Adipocyte (in vitro differentiated cells): ENCODE measurements at regions not wholly inside any gene's neighbourhood (a gene's known extent, or its start where the extent isn't known, plus 50 kb on each side); places are given as distances from the start of the nearest gene placed in this dataset.

ENCODE experiments used
- DNase-seq: peaks from one replicate; pipeline ENCODE4 v3.0.0-alpha.2; 2015; ENCODE audit warnings: low read depth
- H3K27me3 ChIP-seq: replicated peaks from 2 replicates; pipeline ENCODE4 v1.7.0; 2013; ENCODE audit warnings: mild to moderate bottlenecking, low read length, moderate library complexity; ENCODE audit not compliant: control insufficient read depth, insufficient read depth
- H3K36me3 ChIP-seq: 2 replicates; pipeline ENCODE4 v1.7.0; 2013; ENCODE audit warnings: low read length, mild to moderate bottlenecking, moderate library complexity; ENCODE audit not compliant: control insufficient read depth, insufficient read depth, severe bottlenecking
- H3K4me1 ChIP-seq: 2 replicates; pipeline ENCODE4 v1.7.0; 2013; ENCODE audit warnings: mild to moderate bottlenecking, low read length, moderate library complexity; ENCODE audit not compliant: control insufficient read depth, insufficient read depth
- H3K4me3 ChIP-seq: 2 replicates; pipeline ENCODE4 v1.7.0; 2013; ENCODE audit warnings: mild to moderate bottlenecking, low read length, moderate library complexity
- H3K9ac ChIP-seq: 2 replicates; pipeline ENCODE4 v1.7.0; 2013; ENCODE audit warnings: mild to moderate bottlenecking, low read length, moderate library complexity
- H3K9me3 ChIP-seq: 2 replicates; pipeline ENCODE4 v1.7.0; 2013; ENCODE audit warnings: mild to moderate bottlenecking, low read length, moderate library complexity; ENCODE audit not compliant: control insufficient read depth

- Histone ChIP-seq H3K9ac (no peak overlapping the region), H3K27me3 (peaks cover 33% of the 10 kb centered on the region), H3K4me1 (peaks cover 46% of the 10 kb centered on the region), H3K36me3 (no peaks in the 10 kb centered on the region), H3K9me3 (no peaks in the 10 kb centered on the region), H3K4me3 (no peak overlapping the region)
- DNase-seq = no peak
Measured at GRCh38 chr21:38986806-38987632, 181.3 kb downstream of the ETS2 start.

GRCh38 chr21:38986406-38986805 is 180.7 kb downstream of the ETS2 start:
- H3K4me1 ChIP-seq = peaks cover 46% of the 10 kb centered on the region
- H3K9ac ChIP-seq = no peak overlapping the region
- no peak overlapping the region for H3K4me3 ChIP-seq
- H3K9me3 ChIP-seq = no peaks in the 10 kb centered on the region
- H3K27me3 ChIP-seq = peaks cover 38% of the 10 kb centered on the region
- no peak for DNase-seq
- H3K36me3 ChIP-seq = no peaks in the 10 kb centered on the region

GRCh38 chr21:38985568-38986378 is 180.0 kb downstream of the ETS2 start:
- Histone ChIP-seq H3K4me1 (peaks cover 46% of the 10 kb centered on the region), H3K9ac (peak overlapping the region; percentile 19), H3K9me3 (no peaks in the 10 kb centered on the region), H3K4me3 (peak overlapping the region; percentile 55), H3K27me3 (peaks cover 44% of the 10 kb centered on the region), H3K36me3 (no peaks in the 10 kb centered on the region)
- peak; percentile 98 for DNase-seq

GRCh38 chr21:38984982-38985567 is 179.3 kb downstream of the ETS2 start:
- peaks cover 45% of the 10 kb centered on the region for H3K27me3 ChIP-seq
- H3K36me3 ChIP-seq = no peaks in the 10 kb centered on the region
- H3K4me3 ChIP-seq = peak overlapping the region; percentile 31
- no peak overlapping the region for H3K9ac ChIP-seq
- H3K9me3 ChIP-seq = no peaks in the 10 kb centered on the region
- H3K4me1 ChIP-seq = peaks cover 46% of the 10 kb centered on the region
- peak; percentile 89 for DNase-seq

GRCh38 chr21:38984568-38984967 is 178.8 kb downstream of the ETS2 start:
- DNase-seq = peak; percentile 53
- Histone ChIP-seq H3K9ac (no peak overlapping the region), H3K4me1 (peaks cover 46% of the 10 kb centered on the region), H3K4me3 (peak overlapping the region; percentile 31), H3K36me3 (no peaks in the 10 kb centered on the region), H3K9me3 (no peaks in the 10 kb centered on the region), H3K27me3 (peaks cover 44% of the 10 kb centered on the region)

- peaks cover 34% of the 10 kb centered on the region for H3K27me3 ChIP-seq
- H3K9me3 ChIP-seq = no peaks in the 10 kb centered on the region
- no peak for DNase-seq
- no peak overlapping the region for H3K4me3 ChIP-seq
- H3K36me3 ChIP-seq = no peaks in the 10 kb centered on the region
- H3K9ac ChIP-seq = no peak overlapping the region
- peaks cover 49% of the 10 kb centered on the region for H3K4me1 ChIP-seq
Measured at GRCh38 chr21:38983560-38983959, 177.8 kb downstream of the ETS2 start.

- no peak for DNase-seq
- H3K27me3 ChIP-seq = peaks cover 38% of the 10 kb centered on the region
- no peaks in the 10 kb centered on the region for H3K36me3 ChIP-seq
- no peak overlapping the region for H3K4me3 ChIP-seq
- no peaks in the 10 kb centered on the region for H3K9me3 ChIP-seq
- peaks cover 42% of the 10 kb centered on the region for H3K4me1 ChIP-seq
- H3K9ac ChIP-seq = no peak overlapping the region
Measured at GRCh38 chr21:38982804-38983203, 177.1 kb downstream of the ETS2 start.

GRCh38 chr21:38982096-38982495 is 176.4 kb downstream of the ETS2 start:
- Histone ChIP-seq H3K9me3 (no peaks in the 10 kb centered on the region), H3K4me3 (no peak overlapping the region), H3K9ac (no peak overlapping the region), H3K4me1 (peaks cover 35% of the 10 kb centered on the region), H3K36me3 (no peaks in the 10 kb centered on the region), H3K27me3 (peaks cover 40% of the 10 kb centered on the region)
- no peak for DNase-seq

- Histone ChIP-seq H3K9ac (no peak overlapping the region), H3K27me3 (peaks cover 33% of the 10 kb centered on the region), H3K4me1 (peaks cover 24% of the 10 kb centered on the region), H3K9me3 (no peaks in the 10 kb centered on the region), H3K4me3 (no peak overlapping the region), H3K36me3 (no peaks in the 10 kb centered on the region)
- no peak for DNase-seq
Measured at GRCh38 chr21:38980416-38981313, 174.9 kb downstream of the ETS2 start.

- Histone ChIP-seq H3K9me3 (no peaks in the 10 kb centered on the region), H3K4me3 (no peak overlapping the region), H3K9ac (no peak overlapping the region), H3K36me3 (no peaks in the 10 kb centered on the region), H3K4me1 (peaks cover 13% of the 10 kb centered on the region), H3K27me3 (peaks cover 33% of the 10 kb centered on the region)
- no peak for DNase-seq
Measured at GRCh38 chr21:38979271-38980121, 173.8 kb downstream of the ETS2 start.
